ENCODE measurements at regions not wholly inside any gene's neighbourhood (a gene's known extent, or its start where the extent isn't known, plus 50 kb on each side); places are given as distances from the start of the nearest gene placed in this dataset.

DNA sequence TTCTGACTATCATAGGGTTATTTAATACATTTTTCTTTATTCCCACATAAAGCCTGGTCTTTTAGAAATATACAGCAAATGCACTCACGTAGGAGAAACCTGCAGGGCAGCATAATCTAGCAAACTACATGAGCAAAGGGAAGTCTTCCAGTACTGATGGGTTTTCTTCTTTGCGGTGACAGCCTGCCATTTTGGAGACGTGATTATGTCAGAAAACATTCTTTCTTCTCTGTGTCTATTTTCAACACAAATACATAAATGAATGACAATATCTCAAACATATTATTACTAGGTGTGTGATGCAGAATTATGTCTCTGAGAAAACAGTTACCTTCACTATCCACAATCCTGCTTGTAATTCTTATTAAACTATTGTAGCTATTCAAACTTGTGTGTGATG, 425.0 kb downstream of the GPAM start (continued):
- TF ChIP-seq, protein P1, sequence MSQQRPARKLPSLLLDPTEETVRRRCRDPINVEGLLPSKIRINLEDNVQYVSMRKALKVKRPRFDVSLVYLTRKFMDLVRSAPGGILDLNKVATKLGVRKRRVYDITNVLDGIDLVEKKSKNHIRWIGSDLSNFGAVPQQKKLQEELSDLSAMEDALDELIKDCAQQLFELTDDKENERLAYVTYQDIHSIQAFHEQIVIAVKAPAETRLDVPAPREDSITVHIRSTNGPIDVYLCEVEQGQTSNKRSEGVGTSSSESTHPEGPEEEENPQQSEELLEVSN (IDR thresholded peaks at IDR 0.05; ENCODE audit: borderline replicate concordance, low read depth): no peak
- TF ChIP-seq CBX2 (IDR thresholded peaks at IDR 0.05; ENCODE audit: borderline replicate concordance, low read depth) (no peak), USF2 (IDR thresholded peaks at IDR 0.05) (no peak), TFCP2L1 (CRISPR knock-in tag; IDR thresholded peaks at IDR 0.05) (no peak), RAD21 (conservative IDR thresholded peaks at IDR 0.05 in 1 of 2, IDR thresholded peaks at IDR 0.05 in 1 of 2) (no peak), EHF (CRISPR knock-in tag; IDR thresholded peaks at IDR 0.05) (no peak)
- TF ChIP-seq, protein P2, sequence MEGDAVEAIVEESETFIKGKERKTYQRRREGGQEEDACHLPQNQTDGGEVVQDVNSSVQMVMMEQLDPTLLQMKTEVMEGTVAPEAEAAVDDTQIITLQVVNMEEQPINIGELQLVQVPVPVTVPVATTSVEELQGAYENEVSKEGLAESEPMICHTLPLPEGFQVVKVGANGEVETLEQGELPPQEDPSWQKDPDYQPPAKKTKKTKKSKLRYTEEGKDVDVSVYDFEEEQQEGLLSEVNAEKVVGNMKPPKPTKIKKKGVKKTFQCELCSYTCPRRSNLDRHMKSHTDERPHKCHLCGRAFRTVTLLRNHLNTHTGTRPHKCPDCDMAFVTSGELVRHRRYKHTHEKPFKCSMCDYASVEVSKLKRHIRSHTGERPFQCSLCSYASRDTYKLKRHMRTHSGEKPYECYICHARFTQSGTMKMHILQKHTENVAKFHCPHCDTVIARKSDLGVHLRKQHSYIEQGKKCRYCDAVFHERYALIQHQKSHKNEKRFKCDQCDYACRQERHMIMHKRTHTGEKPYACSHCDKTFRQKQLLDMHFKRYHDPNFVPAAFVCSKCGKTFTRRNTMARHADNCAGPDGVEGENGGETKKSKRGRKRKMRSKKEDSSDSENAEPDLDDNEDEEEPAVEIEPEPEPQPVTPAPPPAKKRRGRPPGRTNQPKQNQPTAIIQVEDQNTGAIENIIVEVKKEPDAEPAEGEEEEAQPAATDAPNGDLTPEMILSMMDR (IDR thresholded peaks at IDR 0.05): no peak

- FAIRE-seq (no peak), DNase-seq (ENCODE audit: low read depth in 1 of 2, low spot score in 1 of 2) (no peak), ATAC-seq (no peak)
- ChIA-PET POLR2A (no interaction called here), CTCF (no interaction called here)
- no peak overlapping the region for H3K27ac ChIP-seq
- no peak overlapping the region for H3K4me3 ChIP-seq
- no peaks in the 10 kb centered on the region for H3K4me1 ChIP-seq
- H3K9me3 ChIP-seq: no peaks in the 10 kb centered on the region
- no peak overlapping the region for H3K4me2 ChIP-seq
- TF ChIP-seq MAFK (IDR thresholded peaks at IDR 0.05; ENCODE audit: partially characterized antibody) (no peak), CBX8 (IDR thresholded peaks at IDR 0.05) (no peak), HDAC2 (IDR thresholded peaks at IDR 0.05) (no peak), EHF (CRISPR knock-in tag; IDR thresholded peaks at IDR 0.05) (no peak), ELK1 (IDR thresholded peaks at IDR 0.05; ENCODE audit: low read depth, low read length) (no peak), ZNF302 (CRISPR knock-in tag; IDR thresholded peaks at IDR 0.05) (no peak), CEBPB (IDR thresholded peaks at IDR 0.05) (no peak), NFE2L2 (conservative IDR thresholded peaks at IDR 0.05; ENCODE audit: low read length) (no peak), PHF8 (IDR thresholded peaks at IDR 0.05; ENCODE audit: borderline replicate concordance, low read depth) (no peak), NPAS2 (CRISPR knock-in tag; IDR thresholded peaks at IDR 0.05; ENCODE audit: borderline replicate concordance) (no peak), RARB (CRISPR knock-in tag; IDR thresholded peaks at IDR 0.05) (no peak), NR3C1 (IDR thresholded peaks at IDR 0.05) (no peak), CBX2 (IDR thresholded peaks at IDR 0.05; ENCODE audit: borderline replicate concordance, low read depth) (no peak), ESRRA (IDR thresholded peaks at IDR 0.05; ENCODE audit: borderline replicate concordance, low read length) (no peak), RAD21 (conservative IDR thresholded peaks at IDR 0.05 in 1 of 2, IDR thresholded peaks at IDR 0.05 in 1 of 2) (no peak), CHD4 (IDR thresholded peaks at IDR 0.05; ENCODE audit: borderline replicate concordance) (no peak), FOSL2 (IDR thresholded peaks at IDR 0.05) (no peak), FOSL2 (CRISPR knock-in tag; IDR thresholded peaks at IDR 0.05) (no peak), POLR2A (IDR thresholded peaks at IDR 0.05; ENCODE audit: low read length) (no peak)
- TF ChIP-seq, protein P3, sequence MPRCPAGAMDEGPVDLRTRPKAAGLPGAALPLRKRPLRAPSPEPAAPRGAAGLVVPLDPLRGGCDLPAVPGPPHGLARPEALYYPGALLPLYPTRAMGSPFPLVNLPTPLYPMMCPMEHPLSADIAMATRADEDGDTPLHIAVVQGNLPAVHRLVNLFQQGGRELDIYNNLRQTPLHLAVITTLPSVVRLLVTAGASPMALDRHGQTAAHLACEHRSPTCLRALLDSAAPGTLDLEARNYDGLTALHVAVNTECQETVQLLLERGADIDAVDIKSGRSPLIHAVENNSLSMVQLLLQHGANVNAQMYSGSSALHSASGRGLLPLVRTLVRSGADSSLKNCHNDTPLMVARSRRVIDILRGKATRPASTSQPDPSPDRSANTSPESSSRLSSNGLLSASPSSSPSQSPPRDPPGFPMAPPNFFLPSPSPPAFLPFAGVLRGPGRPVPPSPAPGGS (IDR thresholded peaks at IDR 0.05): no peak
- 4% methylated on average over 4 of the region's 4 CpGs for WGBS (ENCODE audit: missing lambda C conversion rate)
These were observed 421.5 kb downstream of the GPAM start for GRCh38 chr10:111762114-111762513.
